ENCODE measurements at regions not wholly inside any gene's neighbourhood (a gene's known extent, or its start where the extent isn't known, plus 50 kb on each side); places are given as distances from the start of the nearest gene placed in this dataset.

DNA sequence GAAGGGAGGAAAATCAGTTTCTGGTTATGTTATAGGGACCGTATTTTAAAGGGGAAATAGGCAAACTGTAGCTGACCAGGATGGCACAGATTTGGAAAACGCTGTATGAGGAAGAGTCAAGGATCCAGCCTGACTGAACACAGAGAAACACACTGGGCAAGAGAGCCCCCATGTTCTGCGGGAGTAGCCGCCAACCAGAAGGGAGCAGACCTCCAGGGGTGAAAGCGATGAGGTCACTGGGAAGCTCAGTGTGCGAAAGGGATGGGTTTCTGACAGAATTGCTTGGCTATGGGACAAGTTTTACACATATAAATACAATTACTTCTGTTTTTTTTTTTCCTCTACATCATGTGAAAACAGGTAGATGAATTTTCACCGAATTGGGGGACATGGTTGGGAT lies 291.6 kb upstream of the PODXL start:
- BruUV-seq (replicated peaks), result no TSS peak
- H3K27me3 ChIP-seq (ENCODE audit: control insufficient read depth in 2 of 2, insufficient read depth in 2 of 2, low read length in 2 of 2), result peaks cover 0 to 3% of the 10 kb centered on the region in 2 experiments
- no peaks in the 10 kb centered on the region for H3K4me1 ChIP-seq (ENCODE audit: control insufficient read depth, extremely low read depth, insufficient read depth, low read length)
- no peak overlapping the region for H3K4me2 ChIP-seq (ENCODE audit: insufficient read depth, low read length)
- H3K79me2 ChIP-seq (ENCODE audit: control insufficient read depth, insufficient read depth, low read length), result no peaks in the 10 kb centered on the region
- no peak for DNase-seq (ENCODE audit: low read depth, low spot score)
- no peaks in the 10 kb centered on the region for H3K9me3 ChIP-seq (replicated peaks; ENCODE audit: control insufficient read depth, insufficient read depth, low read length)
- H4K20me1 ChIP-seq (replicated peaks; ENCODE audit: control insufficient read depth, extremely low read depth, insufficient read depth, low read length), result no peaks in the 10 kb centered on the region
- no peaks in the 10 kb centered on the region for H3K9me1 ChIP-seq (replicated peaks; ENCODE audit: control insufficient read depth, extremely low read depth, insufficient read depth, low read length)
- CTCF ChIA-PET, result interaction anchor here (4.0 kb wide), 1 partner anchor 11 kb away, joined by 22 read pairs; no protein-coding TSS in a partner anchor
- POLR2A ChIA-PET, result no interaction called here
- no peak overlapping the region for H3K4me3 ChIP-seq (replicated peaks in 1 of 3; ENCODE audit: insufficient read depth in 1 of 3, low read depth in 1 of 3, low read length in 3 of 3)
- H3K9ac ChIP-seq (replicated peaks; ENCODE audit: extremely low read depth, insufficient read depth, low read length), result no peak overlapping the region
- H3K36me3 ChIP-seq (ENCODE audit: control insufficient read depth in 2 of 2, extremely low read depth in 1 of 2, insufficient read depth in 2 of 2, low read length in 2 of 2), result no peaks in the 10 kb centered on the region
- intact Hi-C loops (cut with micrococcal nuclease), result no loop called here
- H2AFZ ChIP-seq (ENCODE audit: low read depth, low read length), result no peak overlapping the region
- H3K27ac ChIP-seq (ENCODE audit: insufficient read depth, low read depth, low read length), result no peak overlapping the region
- dilution Hi-C loops (cut with MboI; ENCODE audit: extremely low pct_ligation_motif_present, low sequenced_read_pairs), result no loop called here
- FAIRE-seq, result no peak
- TF ChIP-seq GATA2 (IDR thresholded peaks at IDR 0.05; ENCODE audit: insufficient read depth, insufficient read length, low read depth, low read length), result no peak
- TF ChIP-seq, protein P1, sequence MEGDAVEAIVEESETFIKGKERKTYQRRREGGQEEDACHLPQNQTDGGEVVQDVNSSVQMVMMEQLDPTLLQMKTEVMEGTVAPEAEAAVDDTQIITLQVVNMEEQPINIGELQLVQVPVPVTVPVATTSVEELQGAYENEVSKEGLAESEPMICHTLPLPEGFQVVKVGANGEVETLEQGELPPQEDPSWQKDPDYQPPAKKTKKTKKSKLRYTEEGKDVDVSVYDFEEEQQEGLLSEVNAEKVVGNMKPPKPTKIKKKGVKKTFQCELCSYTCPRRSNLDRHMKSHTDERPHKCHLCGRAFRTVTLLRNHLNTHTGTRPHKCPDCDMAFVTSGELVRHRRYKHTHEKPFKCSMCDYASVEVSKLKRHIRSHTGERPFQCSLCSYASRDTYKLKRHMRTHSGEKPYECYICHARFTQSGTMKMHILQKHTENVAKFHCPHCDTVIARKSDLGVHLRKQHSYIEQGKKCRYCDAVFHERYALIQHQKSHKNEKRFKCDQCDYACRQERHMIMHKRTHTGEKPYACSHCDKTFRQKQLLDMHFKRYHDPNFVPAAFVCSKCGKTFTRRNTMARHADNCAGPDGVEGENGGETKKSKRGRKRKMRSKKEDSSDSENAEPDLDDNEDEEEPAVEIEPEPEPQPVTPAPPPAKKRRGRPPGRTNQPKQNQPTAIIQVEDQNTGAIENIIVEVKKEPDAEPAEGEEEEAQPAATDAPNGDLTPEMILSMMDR (IDR thresholded peaks at IDR 0.05; ENCODE audit: extremely low read depth in 1 of 2, insufficient read depth in 1 of 2, low read depth in 1 of 2, low read length in 2 of 2), result no peak
- no peak for TF ChIP-seq JUN (IDR thresholded peaks at IDR 0.05; ENCODE audit: borderline replicate concordance, insufficient read depth, insufficient read length, low read depth)
- TF ChIP-seq FOS (IDR thresholded peaks at IDR 0.05; ENCODE audit: borderline replicate concordance, insufficient read depth, low read length), result no peak
- TF ChIP-seq, protein P2, sequence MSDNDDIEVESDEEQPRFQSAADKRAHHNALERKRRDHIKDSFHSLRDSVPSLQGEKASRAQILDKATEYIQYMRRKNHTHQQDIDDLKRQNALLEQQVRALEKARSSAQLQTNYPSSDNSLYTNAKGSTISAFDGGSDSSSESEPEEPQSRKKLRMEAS (IDR thresholded peaks at IDR 0.05; ENCODE audit: insufficient read depth, insufficient read length), result no peak
- TF ChIP-seq EZH2 (IDR thresholded peaks at IDR 0.05; ENCODE audit: borderline replicate concordance, low read depth, low read length, severe bottlenecking), result no peak
- no peak for TF ChIP-seq MYC (IDR thresholded peaks at IDR 0.05; ENCODE audit: low read depth, low read length)
- TF ChIP-seq POLR2AphosphoS5 (IDR thresholded peaks at IDR 0.05; ENCODE audit: insufficient read depth, low read depth, low read length), result no peak
